H1 (cell line): ENCODE measurements at regions not wholly inside any gene's neighbourhood (a gene's known extent, or its start where the extent isn't known, plus 50 kb on each side); places are given as distances from the start of the nearest gene placed in this dataset.

ENCODE experiments used
- BACH1 ChIP-seq: IDR thresholded peaks from 2 replicates; pipeline ENCODE4 v1.6.1; 2012; ENCODE audit warnings: low read length, improper control_type of control experiment
- CBX8 ChIP-seq: fragments of 300-800, 300-1000 bp; sonication (generic); IDR thresholded peaks from 2 replicates; pipeline ENCODE4 v1.7.1; 2016; ENCODE audit warnings: low read depth, low read length, borderline replicate concordance
- FOSL1 ChIP-seq: IDR thresholded peaks from 2 replicates; pipeline ENCODE4 v1.6.1; 2011; ENCODE audit warnings: mild to moderate bottlenecking, low read depth, low read length, moderate library complexity; ENCODE audit not compliant: insufficient read depth
- KDM4A ChIP-seq: IDR thresholded peaks from one replicate; pipeline ENCODE4 v1.7.1; 2012; ENCODE audit warnings: low read depth, mild to moderate bottlenecking, moderate library complexity, low read length, inconsistent platforms; ENCODE audit not compliant: severe bottlenecking
- YY1 ChIP-seq: IDR thresholded peaks from 2 replicates; pipeline ENCODE4 v1.6.1; 2011; ENCODE audit warnings: low read depth, mild to moderate bottlenecking, low read length
- TF ChIP-seq, protein P1 (sequence below): fragments of 300-600 bp; sonication (generic); IDR thresholded peaks from 2 replicates; pipeline ENCODE4 v1.7.1; 2012; ENCODE audit warnings: low read length, moderate library complexity, mild to moderate bottlenecking, inconsistent platforms; ENCODE audit not compliant: insufficient replicate concordance
- TF ChIP-seq, protein P2 (sequence below): IDR thresholded peaks from 2 replicates; pipeline ENCODE4 v1.6.1; 2011; ENCODE audit warnings: low read depth, mild to moderate bottlenecking, low read length; ENCODE audit not compliant: insufficient read depth

DNA sequence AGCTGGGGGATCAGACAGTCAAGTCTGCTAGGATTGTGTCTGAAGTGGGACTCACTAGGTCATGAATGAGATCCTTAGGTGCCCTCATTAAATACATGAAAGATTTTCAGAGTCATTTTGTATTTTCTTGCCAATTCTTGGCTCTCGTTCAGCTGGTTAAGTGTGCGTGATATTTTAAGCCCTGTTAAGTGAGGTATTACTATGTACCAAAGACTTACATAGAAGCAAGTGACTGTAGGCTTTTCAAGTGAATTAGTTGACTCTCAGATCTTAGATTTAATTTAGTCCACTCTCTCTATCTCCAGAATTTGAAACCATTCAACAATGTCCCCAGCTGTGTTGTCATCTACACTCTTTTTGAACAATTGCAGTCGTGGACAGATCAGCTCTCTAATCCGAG is 219.4 kb downstream of the FOXL1 start (continued):
- TF ChIP-seq CBX8 (no peak), KDM4A (no peak), YY1 (no peak), BACH1 (no peak), FOSL1 (no peak)
- TF ChIP-seq, protein P1, sequence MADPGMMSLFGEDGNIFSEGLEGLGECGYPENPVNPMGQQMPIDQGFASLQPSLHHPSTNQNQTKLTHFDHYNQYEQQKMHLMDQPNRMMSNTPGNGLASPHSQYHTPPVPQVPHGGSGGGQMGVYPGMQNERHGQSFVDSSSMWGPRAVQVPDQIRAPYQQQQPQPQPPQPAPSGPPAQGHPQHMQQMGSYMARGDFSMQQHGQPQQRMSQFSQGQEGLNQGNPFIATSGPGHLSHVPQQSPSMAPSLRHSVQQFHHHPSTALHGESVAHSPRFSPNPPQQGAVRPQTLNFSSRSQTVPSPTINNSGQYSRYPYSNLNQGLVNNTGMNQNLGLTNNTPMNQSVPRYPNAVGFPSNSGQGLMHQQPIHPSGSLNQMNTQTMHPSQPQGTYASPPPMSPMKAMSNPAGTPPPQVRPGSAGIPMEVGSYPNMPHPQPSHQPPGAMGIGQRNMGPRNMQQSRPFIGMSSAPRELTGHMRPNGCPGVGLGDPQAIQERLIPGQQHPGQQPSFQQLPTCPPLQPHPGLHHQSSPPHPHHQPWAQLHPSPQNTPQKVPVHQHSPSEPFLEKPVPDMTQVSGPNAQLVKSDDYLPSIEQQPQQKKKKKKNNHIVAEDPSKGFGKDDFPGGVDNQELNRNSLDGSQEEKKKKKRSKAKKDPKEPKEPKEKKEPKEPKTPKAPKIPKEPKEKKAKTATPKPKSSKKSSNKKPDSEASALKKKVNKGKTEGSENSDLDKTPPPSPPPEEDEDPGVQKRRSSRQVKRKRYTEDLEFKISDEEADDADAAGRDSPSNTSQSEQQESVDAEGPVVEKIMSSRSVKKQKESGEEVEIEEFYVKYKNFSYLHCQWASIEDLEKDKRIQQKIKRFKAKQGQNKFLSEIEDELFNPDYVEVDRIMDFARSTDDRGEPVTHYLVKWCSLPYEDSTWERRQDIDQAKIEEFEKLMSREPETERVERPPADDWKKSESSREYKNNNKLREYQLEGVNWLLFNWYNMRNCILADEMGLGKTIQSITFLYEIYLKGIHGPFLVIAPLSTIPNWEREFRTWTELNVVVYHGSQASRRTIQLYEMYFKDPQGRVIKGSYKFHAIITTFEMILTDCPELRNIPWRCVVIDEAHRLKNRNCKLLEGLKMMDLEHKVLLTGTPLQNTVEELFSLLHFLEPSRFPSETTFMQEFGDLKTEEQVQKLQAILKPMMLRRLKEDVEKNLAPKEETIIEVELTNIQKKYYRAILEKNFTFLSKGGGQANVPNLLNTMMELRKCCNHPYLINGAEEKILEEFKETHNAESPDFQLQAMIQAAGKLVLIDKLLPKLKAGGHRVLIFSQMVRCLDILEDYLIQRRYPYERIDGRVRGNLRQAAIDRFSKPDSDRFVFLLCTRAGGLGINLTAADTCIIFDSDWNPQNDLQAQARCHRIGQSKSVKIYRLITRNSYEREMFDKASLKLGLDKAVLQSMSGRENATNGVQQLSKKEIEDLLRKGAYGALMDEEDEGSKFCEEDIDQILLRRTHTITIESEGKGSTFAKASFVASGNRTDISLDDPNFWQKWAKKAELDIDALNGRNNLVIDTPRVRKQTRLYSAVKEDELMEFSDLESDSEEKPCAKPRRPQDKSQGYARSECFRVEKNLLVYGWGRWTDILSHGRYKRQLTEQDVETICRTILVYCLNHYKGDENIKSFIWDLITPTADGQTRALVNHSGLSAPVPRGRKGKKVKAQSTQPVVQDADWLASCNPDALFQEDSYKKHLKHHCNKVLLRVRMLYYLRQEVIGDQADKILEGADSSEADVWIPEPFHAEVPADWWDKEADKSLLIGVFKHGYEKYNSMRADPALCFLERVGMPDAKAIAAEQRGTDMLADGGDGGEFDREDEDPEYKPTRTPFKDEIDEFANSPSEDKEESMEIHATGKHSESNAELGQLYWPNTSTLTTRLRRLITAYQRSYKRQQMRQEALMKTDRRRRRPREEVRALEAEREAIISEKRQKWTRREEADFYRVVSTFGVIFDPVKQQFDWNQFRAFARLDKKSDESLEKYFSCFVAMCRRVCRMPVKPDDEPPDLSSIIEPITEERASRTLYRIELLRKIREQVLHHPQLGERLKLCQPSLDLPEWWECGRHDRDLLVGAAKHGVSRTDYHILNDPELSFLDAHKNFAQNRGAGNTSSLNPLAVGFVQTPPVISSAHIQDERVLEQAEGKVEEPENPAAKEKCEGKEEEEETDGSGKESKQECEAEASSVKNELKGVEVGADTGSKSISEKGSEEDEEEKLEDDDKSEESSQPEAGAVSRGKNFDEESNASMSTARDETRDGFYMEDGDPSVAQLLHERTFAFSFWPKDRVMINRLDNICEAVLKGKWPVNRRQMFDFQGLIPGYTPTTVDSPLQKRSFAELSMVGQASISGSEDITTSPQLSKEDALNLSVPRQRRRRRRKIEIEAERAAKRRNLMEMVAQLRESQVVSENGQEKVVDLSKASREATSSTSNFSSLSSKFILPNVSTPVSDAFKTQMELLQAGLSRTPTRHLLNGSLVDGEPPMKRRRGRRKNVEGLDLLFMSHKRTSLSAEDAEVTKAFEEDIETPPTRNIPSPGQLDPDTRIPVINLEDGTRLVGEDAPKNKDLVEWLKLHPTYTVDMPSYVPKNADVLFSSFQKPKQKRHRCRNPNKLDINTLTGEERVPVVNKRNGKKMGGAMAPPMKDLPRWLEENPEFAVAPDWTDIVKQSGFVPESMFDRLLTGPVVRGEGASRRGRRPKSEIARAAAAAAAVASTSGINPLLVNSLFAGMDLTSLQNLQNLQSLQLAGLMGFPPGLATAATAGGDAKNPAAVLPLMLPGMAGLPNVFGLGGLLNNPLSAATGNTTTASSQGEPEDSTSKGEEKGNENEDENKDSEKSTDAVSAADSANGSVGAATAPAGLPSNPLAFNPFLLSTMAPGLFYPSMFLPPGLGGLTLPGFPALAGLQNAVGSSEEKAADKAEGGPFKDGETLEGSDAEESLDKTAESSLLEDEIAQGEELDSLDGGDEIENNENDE = no peak
- TF ChIP-seq, protein P2, sequence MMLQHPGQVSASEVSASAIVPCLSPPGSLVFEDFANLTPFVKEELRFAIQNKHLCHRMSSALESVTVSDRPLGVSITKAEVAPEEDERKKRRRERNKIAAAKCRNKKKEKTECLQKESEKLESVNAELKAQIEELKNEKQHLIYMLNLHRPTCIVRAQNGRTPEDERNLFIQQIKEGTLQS = no peak
- TF ChIP-seq, all 59 proteins: peak for 0
